Neuron (in vitro differentiated cells): ENCODE measurements at regions not wholly inside any gene's neighbourhood (a gene's known extent, or its start where the extent isn't known, plus 50 kb on each side); places are given as distances from the start of the nearest gene placed in this dataset.
"Not testable (repeated sequence)": the region's sequence is repeated elsewhere in the genome, so short reads cannot be mapped to it uniquely, and the experiment has no call there.

Experiments
- H2AFZ ChIP-seq: one replicate; pipeline ENCODE4 v1.6.1; 2013; ENCODE audit warnings: low read depth, mild to moderate bottlenecking, inconsistent platforms, low read length, moderate library complexity
- H3K27me3 ChIP-seq: one replicate; pipeline ENCODE4 v1.6.1; 2013; ENCODE audit warnings: low read length; ENCODE audit not compliant: insufficient read depth
- H3K36me3 ChIP-seq: one replicate; pipeline ENCODE4 v1.6.1; 2013; ENCODE audit warnings: low read length; ENCODE audit not compliant: insufficient read depth
- H3K4me1 ChIP-seq: one replicate; pipeline ENCODE4 v1.6.1; 2013; ENCODE audit warnings: low read length; ENCODE audit not compliant: insufficient read depth
- H3K4me3 ChIP-seq: 2 replicates; pipeline ENCODE4 v1.5.1; 2013; ENCODE audit warnings: mild to moderate bottlenecking, low read length, moderate library complexity
- H3K9me3 ChIP-seq: one replicate; pipeline ENCODE4 v1.6.1; 2013; ENCODE audit warnings: low read length

GRCh38 chr6:6940031-6941025 lies 167.4 kb upstream of the RREB1 start:
- Histone ChIP-seq H3K4me1 (no peaks in the 10 kb centered on the region), H3K9me3 (no peaks in the 10 kb centered on the region), H2AFZ (no peak overlapping the region), H3K27me3 (no peaks in the 10 kb centered on the region), H3K36me3 (no peaks in the 10 kb centered on the region), H3K4me3 (no peak overlapping the region)

- no peaks in the 10 kb centered on the region for H3K9me3 ChIP-seq
Measured at GRCh38 chr6:6941201-6941600, 166.6 kb upstream of the RREB1 start.

GRCh38 chr6:6942091-6942490 lies 165.7 kb upstream of the RREB1 start:
- H3K36me3 ChIP-seq, result no peaks in the 10 kb centered on the region

More at GRCh38 chr6:6941201-6941600, 166.6 kb upstream of the RREB1 start:
- Histone ChIP-seq H2AFZ (no peak overlapping the region), H3K27me3 (no peaks in the 10 kb centered on the region), H3K36me3 (no peaks in the 10 kb centered on the region), H3K4me3 (no peak overlapping the region), H3K4me1 (no peaks in the 10 kb centered on the region)

GRCh38 chr6:6942831-6943230 lies 164.9 kb upstream of the RREB1 start:
- H3K36me3 ChIP-seq, result no peaks in the 10 kb centered on the region
- H3K4me3 ChIP-seq, result no peak overlapping the region
- no peaks in the 10 kb centered on the region for H3K27me3 ChIP-seq
- no peaks in the 10 kb centered on the region for H3K9me3 ChIP-seq
- H2AFZ ChIP-seq, result no peak overlapping the region
- no peaks in the 10 kb centered on the region for H3K4me1 ChIP-seq

More at GRCh38 chr6:6942091-6942490, 165.7 kb upstream of the RREB1 start:
- H3K9me3 ChIP-seq, result no peaks in the 10 kb centered on the region
- H3K4me1 ChIP-seq, result no peaks in the 10 kb centered on the region
- H2AFZ ChIP-seq, result no peak overlapping the region
- H3K27me3 ChIP-seq, result no peaks in the 10 kb centered on the region
- H3K4me3 ChIP-seq, result no peak overlapping the region

- Histone ChIP-seq H3K4me3 (no peak overlapping the region), H3K27me3 (no peaks in the 10 kb centered on the region), H3K4me1 (no peaks in the 10 kb centered on the region), H2AFZ (no peak overlapping the region), H3K36me3 (no peaks in the 10 kb centered on the region), H3K9me3 (no peaks in the 10 kb centered on the region)
Measured at GRCh38 chr6:6943421-6943820, 164.3 kb upstream of the RREB1 start.

GRCh38 chr6:6946206-6947155 lies 161.3 kb upstream of the RREB1 start:
- H3K36me3 ChIP-seq, result no peaks in the 10 kb centered on the region

GRCh38 chr6:6950373-6951145 lies 157.2 kb upstream of the RREB1 start:
- Histone ChIP-seq H3K27me3 (no peaks in the 10 kb centered on the region), H3K36me3 (no peaks in the 10 kb centered on the region), H3K9me3 (no peaks in the 10 kb centered on the region), H3K4me3 (no peak overlapping the region), H2AFZ (no peak overlapping the region), H3K4me1 (no peaks in the 10 kb centered on the region)

More at GRCh38 chr6:6946206-6947155, 161.3 kb upstream of the RREB1 start:
- H2AFZ ChIP-seq, result no peak overlapping the region
- H3K4me1 ChIP-seq, result no peaks in the 10 kb centered on the region
- H3K4me3 ChIP-seq, result no peak overlapping the region
- no peaks in the 10 kb centered on the region for H3K27me3 ChIP-seq
- no peaks in the 10 kb centered on the region for H3K9me3 ChIP-seq

- H3K4me3 ChIP-seq, result no peak overlapping the region
Measured at GRCh38 chr6:6951355-6951754, 156.4 kb upstream of the RREB1 start.

GRCh38 chr6:6952484-6952883 lies 155.3 kb upstream of the RREB1 start:
- no peaks in the 10 kb centered on the region for H3K36me3 ChIP-seq
- no peaks in the 10 kb centered on the region for H3K27me3 ChIP-seq
- H3K9me3 ChIP-seq, result no peaks in the 10 kb centered on the region
- no peaks in the 10 kb centered on the region for H3K4me1 ChIP-seq
- H2AFZ ChIP-seq, result no peak overlapping the region
- no peak overlapping the region for H3K4me3 ChIP-seq

More at GRCh38 chr6:6951355-6951754, 156.4 kb upstream of the RREB1 start:
- no peak overlapping the region for H2AFZ ChIP-seq
- H3K4me1 ChIP-seq, result no peaks in the 10 kb centered on the region
- H3K9me3 ChIP-seq, result no peaks in the 10 kb centered on the region
- no peaks in the 10 kb centered on the region for H3K36me3 ChIP-seq
- H3K27me3 ChIP-seq, result no peaks in the 10 kb centered on the region

GRCh38 chr6:6952927-6953326 lies 154.8 kb upstream of the RREB1 start:
- not testable (repeated sequence) for H3K36me3 ChIP-seq, H2AFZ ChIP-seq, H3K4me3 ChIP-seq, H3K4me1 ChIP-seq, H3K9me3 ChIP-seq, H3K27me3 ChIP-seq

- H3K36me3 ChIP-seq, result no peaks in the 10 kb centered on the region
- no peaks in the 10 kb centered on the region for H3K4me1 ChIP-seq
- no peak overlapping the region for H2AFZ ChIP-seq
- no peak overlapping the region for H3K4me3 ChIP-seq
- H3K9me3 ChIP-seq, result no peaks in the 10 kb centered on the region
- H3K27me3 ChIP-seq, result no peaks in the 10 kb centered on the region
Measured at GRCh38 chr6:6960571-6961251, 147.1 kb upstream of the RREB1 start.

GRCh38 chr6:6962086-6962485 lies 145.7 kb upstream of the RREB1 start:
- no peaks in the 10 kb centered on the region for H3K27me3 ChIP-seq
- H3K4me3 ChIP-seq, result no peak overlapping the region
- H3K9me3 ChIP-seq, result no peaks in the 10 kb centered on the region
- H2AFZ ChIP-seq, result no peak overlapping the region
- no peaks in the 10 kb centered on the region for H3K4me1 ChIP-seq
- no peaks in the 10 kb centered on the region for H3K36me3 ChIP-seq
